HG03378 (cell line): ENCODE measurements at regions not wholly inside any gene's neighbourhood (a gene's known extent, or its start where the extent isn't known, plus 50 kb on each side); places are given as distances from the start of the nearest gene placed in this dataset.
"Not testable (repeated sequence)": the region's sequence is repeated elsewhere in the genome, so short reads cannot be mapped to it uniquely, and the experiment has no call there.

Experiments
- ATAC-seq: cut with Tn5 transposase; IDR thresholded peaks from one replicate; pipeline ENCODE4 v1.9.1; 2021; ENCODE audit warnings: mild to moderate bottlenecking, moderate library complexity; ENCODE audit not compliant: unreplicated experiment

GRCh38 chr4:103422467-103423219, 224.5 kb upstream of the CENPE start:
- ATAC-seq = no peak

- ATAC-seq = no peak
Observed at GRCh38 chr4:103415801-103416200, 217.7 kb upstream of the CENPE start.

- not testable (repeated sequence) for ATAC-seq
Observed at GRCh38 chr4:103412646-103413045, 214.5 kb upstream of the CENPE start.

- no peak for ATAC-seq
Observed at GRCh38 chr4:103410386-103410785, 212.2 kb upstream of the CENPE start.

- ATAC-seq = peak; percentile 68
Observed at GRCh38 chr4:103405415-103405814, 207.3 kb upstream of the CENPE start.

- no peak for ATAC-seq
Observed at GRCh38 chr4:103403619-103404018, 205.5 kb upstream of the CENPE start.

GRCh38 chr4:103402198-103402597, 204.1 kb upstream of the CENPE start:
- ATAC-seq = no peak

- peak; percentile 83 for ATAC-seq
Observed at GRCh38 chr4:103400405-103400804, 202.3 kb upstream of the CENPE start.

GRCh38 chr4:103397541-103397940, 199.4 kb upstream of the CENPE start:
- no peak for ATAC-seq

- not testable (repeated sequence) for ATAC-seq
Observed at GRCh38 chr4:103387508-103388011, 189.4 kb upstream of the CENPE start.

- not testable (repeated sequence) for ATAC-seq
Observed at GRCh38 chr4:103385565-103385964, 187.4 kb upstream of the CENPE start.

GRCh38 chr4:103375278-103375677, 177.1 kb upstream of the CENPE start:
- no peak for ATAC-seq

- no peak for ATAC-seq
Observed at GRCh38 chr4:103374758-103375157, 176.6 kb upstream of the CENPE start.

GRCh38 chr4:103374306-103374705, 176.2 kb upstream of the CENPE start:
- ATAC-seq = no peak

- no peak for ATAC-seq
Observed at GRCh38 chr4:103372002-103372558, 173.9 kb upstream of the CENPE start.

GRCh38 chr4:103370336-103370735, 172.2 kb upstream of the CENPE start:
- ATAC-seq = no peak

GRCh38 chr4:103365285-103365684, 167.1 kb upstream of the CENPE start:
- ATAC-seq = no peak

GRCh38 chr4:103364083-103364482, 165.9 kb upstream of the CENPE start:
- ATAC-seq = no peak

GRCh38 chr4:103361926-103362325, 163.8 kb upstream of the CENPE start:
- no peak for ATAC-seq

- ATAC-seq = no peak
Observed at GRCh38 chr4:103359900-103360299, 161.8 kb upstream of the CENPE start.

- no peak for ATAC-seq
Observed at GRCh38 chr4:103354006-103354405, 155.9 kb upstream of the CENPE start.

GRCh38 chr4:103329642-103330041, 131.5 kb upstream of the CENPE start:
- no peak for ATAC-seq
